Stomach smooth muscle (tissue), 2 donors: ENCODE measurements at regions not wholly inside any gene's neighbourhood (a gene's known extent, or its start where the extent isn't known, plus 50 kb on each side); places are given as distances from the start of the nearest gene placed in this dataset.

Experiments used
- H3K27ac ChIP-seq: one replicate; pipeline ENCODE4 v1.7.0; 2013; ENCODE audit warnings: mild to moderate bottlenecking, low read length, inconsistent platforms
- H3K27me3 ChIP-seq, 2 donors: one replicate each; pipeline ENCODE4 v1.7.0; 2013; ENCODE audit warnings: low read length in 2 of 2; ENCODE audit not compliant: insufficient read depth in 2 of 2, control insufficient read depth in 1 of 2
- H3K36me3 ChIP-seq, 2 donors: one replicate each; pipeline ENCODE4 v1.7.0; 2013; ENCODE audit warnings: low read length in 2 of 2; ENCODE audit not compliant: control insufficient read depth in 2 of 2, insufficient read depth in 2 of 2
- H3K4me1 ChIP-seq: one replicate; pipeline ENCODE4 v1.7.0; 2013; ENCODE audit warnings: low read length; ENCODE audit not compliant: control insufficient read depth, insufficient read depth
- H3K4me3 ChIP-seq, 2 donors: one replicate each; pipeline ENCODE4 v1.7.0; 2013; ENCODE audit warnings: low read length in 2 of 2
- H3K9ac ChIP-seq, 2 donors: one replicate each; pipeline ENCODE4 v1.7.0; 2013; ENCODE audit warnings: low read length in 2 of 2, mild to moderate bottlenecking in 1 of 2
- H3K9me3 ChIP-seq, 2 donors: one replicate each; pipeline ENCODE4 v1.7.0; 2013; ENCODE audit warnings: low read length in 2 of 2; ENCODE audit not compliant: control insufficient read depth in 2 of 2
- donor health status: healthy.
- donor health status: Pancreatic carcinoma.

GRCh38 chr11:112355726-112356125 lies 95.1 kb upstream of the PLET1 start:
- Histone ChIP-seq H3K27ac (no peak overlapping the region), H3K9me3 (no peaks in the 10 kb centered on the region), H3K4me1 (no peaks in the 10 kb centered on the region), H3K9ac (no peak overlapping the region), H3K36me3 (no peaks in the 10 kb centered on the region), H3K27me3 (no peaks in the 10 kb centered on the region), H3K4me3 (no peak overlapping the region)

- H3K27me3 ChIP-seq: no peaks in the 10 kb centered on the region
- no peaks in the 10 kb centered on the region for H3K9me3 ChIP-seq
- H3K36me3 ChIP-seq: no peaks in the 10 kb centered on the region
- no peak overlapping the region for H3K4me3 ChIP-seq
- no peak overlapping the region for H3K27ac ChIP-seq
- no peaks in the 10 kb centered on the region for H3K4me1 ChIP-seq
- H3K9ac ChIP-seq: no peak overlapping the region
Observed at GRCh38 chr11:112357488-112357887, 96.8 kb upstream of the PLET1 start.

DNA sequence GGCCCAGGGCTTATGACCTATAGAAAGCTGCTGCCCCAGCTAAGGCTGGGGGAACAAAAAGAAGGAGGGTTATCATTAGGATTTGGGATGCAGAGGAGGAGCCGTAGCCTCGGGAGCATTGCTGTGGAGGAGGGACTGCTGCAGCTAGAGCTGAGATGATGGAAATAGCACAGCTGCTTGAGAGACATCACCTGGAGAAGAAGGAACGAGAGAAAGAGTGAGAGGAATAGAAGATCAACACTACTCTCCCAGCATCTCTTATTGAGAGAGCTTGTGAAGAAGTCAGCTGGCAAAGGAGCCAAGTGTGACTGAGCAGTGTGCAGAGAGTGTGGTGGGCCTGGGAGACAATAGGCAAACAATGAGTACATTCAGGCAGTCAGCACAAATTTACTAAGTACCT lies 100.7 kb upstream of the PLET1 start:
- no peaks in the 10 kb centered on the region for H3K36me3 ChIP-seq
- peaks cover 21% of the 10 kb centered on the region for H3K4me1 ChIP-seq
- H3K27me3 ChIP-seq: no peaks in the 10 kb centered on the region
- no peak overlapping the region for H3K27ac ChIP-seq
- no peak overlapping the region for H3K9ac ChIP-seq
- no peaks in the 10 kb centered on the region for H3K9me3 ChIP-seq
- H3K4me3 ChIP-seq: no peak overlapping the region

DNA sequence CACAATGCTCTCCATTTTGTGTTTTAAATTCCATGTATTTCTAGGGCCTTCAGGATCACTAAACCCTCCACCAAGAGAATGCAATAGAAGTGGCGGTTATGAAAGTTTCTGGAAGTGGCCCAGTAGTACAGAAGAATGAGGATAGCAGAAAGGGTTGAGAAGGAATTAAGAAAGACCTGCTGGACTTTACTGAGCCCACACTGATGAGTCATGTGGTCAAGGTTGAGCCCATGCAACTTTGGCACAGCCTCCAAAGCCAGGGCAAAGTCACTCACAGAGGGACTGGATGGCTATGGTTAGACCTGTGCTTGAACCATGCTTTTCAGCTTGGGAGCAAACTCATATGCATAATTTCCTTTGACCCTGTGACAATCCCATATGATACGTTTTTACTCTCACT lies 102.9 kb upstream of the PLET1 start:
- Histone ChIP-seq H3K4me1 (peaks cover 27% of the 10 kb centered on the region), H3K36me3 (no peaks in the 10 kb centered on the region), H3K9ac (no peak overlapping the region), H3K27me3 (no peaks in the 10 kb centered on the region), H3K27ac (no peak overlapping the region), H3K4me3 (no peak overlapping the region), H3K9me3 (no peaks in the 10 kb centered on the region)

- H3K4me1 ChIP-seq: peaks cover 27% of the 10 kb centered on the region
- H3K9me3 ChIP-seq: no peaks in the 10 kb centered on the region
- peak overlapping the region in 1 of 2 donors; percentile 64 for H3K9ac ChIP-seq
- peak overlapping the region; percentile 91 for H3K27ac ChIP-seq
- no peaks in the 10 kb centered on the region for H3K36me3 ChIP-seq
- no peaks in the 10 kb centered on the region for H3K27me3 ChIP-seq
- H3K4me3 ChIP-seq: peak overlapping the region in 1 of 2 donors; percentile 47
Observed at GRCh38 chr11:112364962-112365481, 104.4 kb upstream of the PLET1 start.

- Histone ChIP-seq H3K27ac (peak overlapping the region; percentile 91), H3K9ac (no peak overlapping the region)
Observed at GRCh38 chr11:112366012-112366411, 105.4 kb upstream of the PLET1 start.

DNA sequence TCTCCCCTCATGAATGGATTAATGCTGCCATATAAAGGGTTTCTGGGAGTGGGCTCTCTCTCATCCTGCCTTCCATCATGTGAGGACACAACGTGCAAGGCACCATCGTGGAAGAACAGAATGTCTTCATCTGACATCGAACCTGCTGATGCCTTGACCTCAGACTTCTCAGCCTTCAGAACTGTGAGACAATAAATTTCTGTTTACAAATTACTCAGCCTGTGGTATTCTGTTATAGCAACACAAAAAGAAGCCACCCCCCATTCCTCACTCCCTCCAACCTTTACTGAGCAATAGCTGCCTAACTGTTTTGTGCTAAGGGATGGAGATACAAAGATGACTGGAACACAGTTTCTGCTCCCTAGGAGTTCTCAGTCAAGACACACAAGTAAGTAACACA lies 106.1 kb upstream of the PLET1 start:
- Histone ChIP-seq H3K4me1 (peaks cover 27% of the 10 kb centered on the region), H3K27ac (no peak overlapping the region), H3K9ac (no peak overlapping the region), H3K9me3 (no peaks in the 10 kb centered on the region), H3K4me3 (no peak overlapping the region), H3K36me3 (no peaks in the 10 kb centered on the region), H3K27me3 (no peaks in the 10 kb centered on the region)

More at GRCh38 chr11:112366012-112366411, 105.4 kb upstream of the PLET1 start:
- no peaks in the 10 kb centered on the region for H3K36me3 ChIP-seq
- H3K4me1 ChIP-seq: peaks cover 27% of the 10 kb centered on the region
- no peaks in the 10 kb centered on the region for H3K9me3 ChIP-seq
- H3K4me3 ChIP-seq: no peak overlapping the region
- no peaks in the 10 kb centered on the region for H3K27me3 ChIP-seq

DNA sequence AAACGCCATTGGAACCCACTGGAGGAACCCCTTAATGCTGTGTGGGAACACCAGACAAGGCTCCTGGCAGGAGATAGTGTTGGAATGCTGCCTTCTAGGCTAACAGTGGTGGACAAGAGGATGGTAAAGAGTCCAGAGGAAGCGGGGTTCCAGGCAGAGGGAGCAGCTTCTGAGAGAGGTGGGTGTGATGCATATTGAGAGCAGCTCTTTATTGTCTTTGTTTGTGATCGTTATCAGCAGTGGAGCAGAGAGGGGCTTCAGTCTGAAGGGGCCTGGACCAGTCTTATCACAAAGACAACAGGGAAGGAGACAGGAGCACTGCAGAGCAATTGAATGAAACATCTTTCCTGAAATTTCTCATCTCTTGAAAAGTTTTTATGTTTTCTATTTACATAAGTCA lies 106.8 kb upstream of the PLET1 start:
- no peaks in the 10 kb centered on the region for H3K27me3 ChIP-seq
- H3K9ac ChIP-seq: no peak overlapping the region
- no peak overlapping the region for H3K4me3 ChIP-seq
- no peaks in the 10 kb centered on the region for H3K36me3 ChIP-seq
- no peak overlapping the region for H3K27ac ChIP-seq
- H3K4me1 ChIP-seq: peaks cover 27% of the 10 kb centered on the region
- no peaks in the 10 kb centered on the region for H3K9me3 ChIP-seq

- no peak overlapping the region for H3K27ac ChIP-seq
- H3K27me3 ChIP-seq: no peaks in the 10 kb centered on the region
- H3K9me3 ChIP-seq: no peaks in the 10 kb centered on the region
- no peak overlapping the region for H3K9ac ChIP-seq
- H3K4me1 ChIP-seq: peaks cover 27% of the 10 kb centered on the region
- no peaks in the 10 kb centered on the region for H3K36me3 ChIP-seq
- no peak overlapping the region for H3K4me3 ChIP-seq
Observed at GRCh38 chr11:112367895-112368294, 107.2 kb upstream of the PLET1 start.

DNA sequence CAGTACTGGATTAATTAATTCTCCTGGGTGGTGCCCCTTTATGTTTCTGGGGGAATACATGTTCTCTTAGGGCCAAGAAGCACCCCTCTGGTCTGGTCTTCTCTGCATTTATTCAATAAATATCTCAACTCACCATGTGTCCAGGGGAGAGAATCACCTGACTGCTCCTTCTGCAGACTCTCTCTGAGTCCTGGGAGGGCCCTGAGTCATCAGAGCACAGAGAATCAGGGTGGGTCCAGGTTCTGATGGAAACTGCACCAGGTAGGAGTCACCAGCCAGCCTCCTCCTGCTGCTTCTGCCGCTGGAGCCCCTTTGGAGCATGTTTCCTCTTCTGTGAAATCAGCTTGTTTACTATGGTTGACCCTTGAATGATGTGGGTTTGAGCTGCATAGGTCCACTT lies 107.7 kb upstream of the PLET1 start:
- H3K9me3 ChIP-seq: no peaks in the 10 kb centered on the region
- H3K36me3 ChIP-seq: no peaks in the 10 kb centered on the region
- H3K4me3 ChIP-seq: no peak overlapping the region
- H3K27ac ChIP-seq: no peak overlapping the region
- peaks cover 27% of the 10 kb centered on the region for H3K4me1 ChIP-seq
- no peak overlapping the region for H3K9ac ChIP-seq
- no peaks in the 10 kb centered on the region for H3K27me3 ChIP-seq

DNA sequence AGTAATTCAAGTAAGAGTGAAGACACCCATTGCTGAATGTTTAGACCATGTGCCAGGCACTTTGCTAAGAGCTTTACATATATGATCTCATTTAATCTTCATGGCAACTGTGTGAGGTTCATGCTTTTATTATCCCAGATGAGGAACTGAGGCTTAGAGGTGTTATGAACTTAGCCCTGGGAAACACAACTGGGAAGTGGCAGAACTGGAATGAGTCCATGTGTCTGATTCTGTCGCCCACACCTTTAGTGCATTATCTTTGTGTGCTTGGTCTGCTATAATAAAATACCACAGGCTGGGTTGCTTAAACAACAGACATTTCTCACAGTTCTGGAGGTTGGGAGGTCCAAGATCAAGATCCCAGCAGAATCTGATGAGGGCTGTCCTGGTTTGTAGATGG lies 108.7 kb upstream of the PLET1 start:
- Histone ChIP-seq H3K9ac (no peak overlapping the region), H3K9me3 (no peaks in the 10 kb centered on the region), H3K4me1 (peaks cover 24% of the 10 kb centered on the region), H3K36me3 (no peaks in the 10 kb centered on the region), H3K27me3 (no peaks in the 10 kb centered on the region), H3K4me3 (no peak overlapping the region), H3K27ac (no peak overlapping the region)
